Activated T-cell treated with anti-CD3 and anti-CD28 coated beads, Interleukin-2, amount 50 U/mL, for 48 hours (primary cell): ENCODE measurements at regions not wholly inside any gene's neighbourhood (a gene's known extent, or its start where the extent isn't known, plus 50 kb on each side); places are given as distances from the start of the nearest gene placed in this dataset.

Source experiments
- DNase-seq, 2 experiments: peaks; one replicate each; pipeline ENCODE4 v3.0.0-alpha.2; 2020

DNA sequence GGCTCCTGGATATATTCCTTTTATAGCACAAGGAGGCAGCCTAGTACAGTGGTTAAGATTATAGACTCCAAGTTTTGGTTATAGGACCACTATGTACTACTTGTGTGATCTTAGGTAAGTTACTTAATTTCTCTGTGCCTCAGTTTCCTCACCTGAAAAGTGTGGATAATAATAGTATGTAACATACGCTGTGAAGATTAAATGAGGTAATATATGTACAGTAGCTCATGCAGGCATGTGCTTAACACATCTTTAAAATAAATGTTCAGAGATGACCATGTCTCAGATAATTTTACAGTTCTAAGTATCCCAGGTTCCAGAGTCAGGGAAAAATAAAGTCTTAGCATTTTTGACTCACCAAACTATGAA lies 55.7 kb upstream of the TRABD2B start:
- DNase-seq = no peak

DNA sequence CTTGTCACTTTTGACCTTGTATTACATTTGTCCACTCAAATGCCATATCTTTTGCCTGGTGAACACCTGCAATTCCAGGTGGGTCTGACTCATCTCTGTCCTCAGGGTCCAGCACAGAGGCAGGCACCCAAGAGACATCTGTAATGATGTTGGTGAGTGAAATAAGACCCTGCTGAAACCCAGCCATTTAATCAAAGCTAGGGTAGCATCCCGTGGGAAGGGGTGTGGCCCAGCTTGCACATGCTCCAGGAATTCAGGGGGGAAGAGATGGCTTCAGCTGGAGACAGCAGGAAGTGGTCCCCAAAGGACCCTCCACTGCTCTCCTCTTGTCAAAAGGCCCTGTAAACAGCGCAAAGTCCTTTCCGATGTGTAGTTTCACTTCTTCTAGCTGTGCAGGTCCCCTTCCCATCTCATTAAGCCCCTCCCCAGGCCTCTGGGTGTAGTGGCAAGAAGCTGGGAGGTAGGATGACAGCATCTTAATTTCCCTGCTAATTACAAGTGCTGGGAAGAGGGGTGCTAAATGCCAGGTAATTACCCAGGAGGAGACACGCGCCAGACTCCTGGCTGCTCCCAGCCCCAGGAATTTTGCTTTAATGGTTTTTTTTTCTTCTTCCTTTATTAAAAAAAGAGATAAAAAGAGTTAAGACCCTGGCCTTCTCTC lies 54.4 kb upstream of the TRABD2B start:
- DNase-seq = no peak

DNA sequence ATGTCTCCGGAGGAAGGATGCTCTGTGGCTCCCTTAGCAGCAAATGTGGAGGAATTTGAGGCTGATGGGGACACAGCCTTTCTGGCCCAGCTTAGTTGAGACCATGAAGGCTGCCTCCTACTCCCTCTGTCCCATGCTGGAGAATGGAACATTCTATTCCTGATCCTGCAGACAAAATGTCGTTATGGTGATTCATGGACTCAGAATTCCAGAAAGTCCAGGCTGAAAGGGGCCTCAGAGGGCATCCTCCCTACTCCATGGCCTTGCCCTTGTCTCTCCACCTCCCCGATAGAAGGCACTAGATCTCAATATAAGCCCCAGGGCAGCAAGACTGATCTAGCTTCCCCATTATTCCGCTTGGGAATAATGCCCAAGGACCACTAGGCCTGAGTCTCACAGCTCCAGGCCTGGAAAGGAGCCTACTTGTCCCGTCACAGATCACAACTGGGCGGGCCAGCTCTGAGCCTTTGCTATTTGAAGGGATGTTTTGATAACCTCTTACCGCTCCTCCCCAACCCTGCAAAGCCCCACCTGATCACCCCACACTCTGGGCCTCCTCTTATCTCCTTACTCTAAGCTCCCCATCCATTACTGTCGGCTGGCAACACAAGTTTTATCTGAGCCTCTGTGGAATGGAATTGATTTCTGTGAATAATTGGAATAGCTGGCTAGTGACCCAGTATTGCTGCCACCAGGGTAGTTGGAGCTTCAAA lies 52.8 kb upstream of the TRABD2B start:
- DNase-seq = no peak

DNA sequence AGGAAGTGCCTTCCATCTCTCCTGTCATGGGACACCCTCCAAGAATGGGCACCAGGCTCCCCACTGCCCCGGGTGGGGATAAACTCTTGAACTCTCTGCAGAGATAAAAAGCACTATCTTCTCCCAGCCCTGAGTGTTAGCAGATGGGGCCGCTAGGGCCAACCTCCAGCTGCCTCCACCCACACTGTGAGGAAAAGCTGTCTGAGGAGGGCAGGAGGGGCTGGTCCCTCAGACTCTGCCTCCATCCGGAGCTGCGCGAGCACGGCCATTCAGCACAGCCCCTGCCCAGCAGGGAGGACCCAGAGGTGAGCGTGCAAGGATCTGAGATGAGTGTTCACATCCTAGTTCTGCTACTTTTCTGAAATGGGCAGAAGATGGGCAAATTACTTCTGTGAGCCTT lies 51.8 kb upstream of the TRABD2B start:
- no peak for DNase-seq

DNA sequence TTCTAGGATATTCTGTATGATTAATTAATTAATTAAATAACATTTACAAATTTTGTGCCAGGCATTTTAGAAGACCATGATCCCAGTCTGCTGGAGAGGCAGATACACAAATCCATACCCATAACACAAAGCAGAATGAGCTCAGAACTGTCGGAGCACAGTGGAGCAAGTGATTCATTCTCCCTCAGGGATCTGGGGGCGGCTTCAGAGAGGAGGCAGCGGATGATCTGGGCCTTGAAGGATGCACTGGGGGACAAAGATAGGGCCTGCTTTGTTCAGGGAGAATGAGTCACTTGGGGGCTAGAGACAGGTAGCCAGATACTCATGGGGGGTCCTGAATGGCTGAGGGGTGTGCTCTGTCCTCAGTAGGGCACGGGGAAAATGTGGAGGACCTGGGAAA lies 50.9 kb upstream of the TRABD2B start:
- DNase-seq = no peak

DNA sequence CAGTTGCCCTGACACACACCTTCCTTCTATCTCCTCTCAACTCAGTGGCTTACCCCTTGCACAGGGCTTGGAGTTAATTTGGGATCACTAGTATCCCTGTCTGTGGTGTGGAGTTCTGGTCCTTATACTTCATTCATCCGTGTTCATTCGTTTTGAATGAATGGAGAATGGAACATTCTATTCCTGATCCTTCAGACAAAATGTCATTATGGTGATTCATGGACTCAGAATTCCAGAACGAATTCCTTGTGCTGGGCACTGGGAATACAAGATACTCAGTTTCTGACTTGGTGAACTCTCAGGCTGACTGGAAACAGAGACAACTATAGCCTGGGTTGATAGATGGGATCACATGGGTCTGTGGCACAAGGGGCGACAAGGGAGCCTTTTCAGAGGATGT lies 49.9 kb upstream of the TRABD2B start:
- DNase-seq = no peak
